Astrocyte (in vitro differentiated cells and primary cell): ENCODE measurements at regions not wholly inside any gene's neighbourhood (a gene's known extent, or its start where the extent isn't known, plus 50 kb on each side); places are given as distances from the start of the nearest gene placed in this dataset.

Experiments used
- DNase-seq: peaks from one replicate; pipeline ENCODE4 v3.0.0-alpha.2; 2010; ENCODE audit warnings: low read depth
- FAIRE-seq: peaks from 2 replicates; lab custom pipeline; 2011; peaks lifted over from hg19 to GRCh38; lab: Jason Lieb, UNC
- H2AFZ ChIP-seq: 2 replicates; pipeline ENCODE4 v1.6.0; 2012; ENCODE audit warnings: low read depth, low read length, inconsistent platforms
- H3K27ac ChIP-seq: 2 replicates; pipeline ENCODE4 v1.5.1; 2011; ENCODE audit warnings: low read depth, low read length, inconsistent platforms
- H3K27me3 ChIP-seq: 2 replicates; pipeline ENCODE4 v1.6.0; 2011; ENCODE audit warnings: low read length, inconsistent platforms; ENCODE audit not compliant: insufficient read depth
- H3K36me3 ChIP-seq: 2 replicates; pipeline ENCODE4 v1.5.1; 2011; ENCODE audit warnings: low read length, inconsistent platforms; ENCODE audit not compliant: insufficient read depth
- H3K4me1 ChIP-seq: 2 replicates; pipeline ENCODE4 v1.5.1; 2011; ENCODE audit warnings: low read length, inconsistent platforms; ENCODE audit not compliant: insufficient read depth
- H3K4me2 ChIP-seq: 2 replicates; pipeline ENCODE4 v1.6.0; 2012; ENCODE audit warnings: low read length, inconsistent platforms
- H3K4me3 ChIP-seq: 2 replicates; pipeline ENCODE4 v1.5.1; 2011; ENCODE audit warnings: low read depth, mild to moderate bottlenecking, low read length, inconsistent platforms; ENCODE audit not compliant: insufficient read depth
- H3K79me2 ChIP-seq: 2 replicates; pipeline ENCODE4 v1.6.0; 2012; ENCODE audit warnings: mild to moderate bottlenecking, low read length, inconsistent platforms; ENCODE audit not compliant: insufficient read depth
- H3K9ac ChIP-seq: 2 replicates; pipeline ENCODE4 v1.6.0; 2012; ENCODE audit warnings: mild to moderate bottlenecking, low read length, inconsistent platforms
- H3K9me3 ChIP-seq: 2 replicates; pipeline ENCODE4 v1.5.1; 2012; ENCODE audit warnings: low read depth, mild to moderate bottlenecking, low read length, inconsistent platforms; ENCODE audit not compliant: insufficient read depth
- H4K20me1 ChIP-seq: 2 replicates; pipeline ENCODE4 v1.6.0; 2012; ENCODE audit warnings: low read length, inconsistent platforms; ENCODE audit not compliant: insufficient read depth
- H3K27ac Mint-ChIP-seq: one replicate; pipeline ENCODE4 v1.8.0; 2021; ENCODE audit warnings: mild to moderate bottlenecking, mixed read lengths; ENCODE audit not compliant: unreplicated experiment
- H3K27me3 Mint-ChIP-seq: one replicate; pipeline ENCODE4 v1.8.0; 2021; ENCODE audit warnings: low read depth, mixed read lengths; ENCODE audit not compliant: unreplicated experiment
- H3K36me3 Mint-ChIP-seq: one replicate; pipeline ENCODE4 v1.8.0; 2021; ENCODE audit warnings: low read depth, mixed read lengths; ENCODE audit not compliant: unreplicated experiment
- H3K4me1 Mint-ChIP-seq: one replicate; pipeline ENCODE4 v1.8.0; 2021; ENCODE audit warnings: low read depth, mixed read lengths; ENCODE audit not compliant: unreplicated experiment
- H3K4me3 Mint-ChIP-seq: one replicate; pipeline ENCODE4 v1.8.0; 2021; ENCODE audit warnings: mild to moderate bottlenecking, moderate library complexity, mixed read lengths; ENCODE audit not compliant: unreplicated experiment
- H3K9me3 Mint-ChIP-seq: one replicate; pipeline ENCODE4 v1.8.0; 2021; ENCODE audit warnings: mild to moderate bottlenecking, mixed read lengths; ENCODE audit not compliant: unreplicated experiment
- CTCF ChIP-seq: IDR thresholded peaks from 2 replicates; pipeline ENCODE4 v1.5.1; 2011; ENCODE audit warnings: low read depth, mild to moderate bottlenecking, inconsistent platforms, low read length, moderate library complexity; ENCODE audit not compliant: insufficient read depth
- EZH2 ChIP-seq: IDR thresholded peaks from 2 replicates; pipeline ENCODE4 v1.6.1; 2012; ENCODE audit warnings: mild to moderate bottlenecking, low read length, inconsistent platforms; ENCODE audit not compliant: insufficient read depth

- Mint-ChIP-seq H3K4me1 (peaks cover 53% of the 10 kb centered on the region), H3K9me3 (no peaks in the 10 kb centered on the region), H3K27me3 (no peaks in the 10 kb centered on the region), H3K4me3 (no peak overlapping the region), H3K36me3 (no peaks in the 10 kb centered on the region), H3K27ac (peak overlapping the region; percentile 88)
- Histone ChIP-seq H3K9me3 (no peaks in the 10 kb centered on the region), H3K79me2 (no peaks in the 10 kb centered on the region), H4K20me1 (no peaks in the 10 kb centered on the region), H3K4me1 (peaks cover 16% of the 10 kb centered on the region), H3K9ac (peak overlapping the region; percentile 52), H3K4me2 (peak overlapping the region; percentile 1), H2AFZ (no peak overlapping the region), H3K36me3 (no peaks in the 10 kb centered on the region), H3K27me3 (no peaks in the 10 kb centered on the region), H3K27ac (peak overlapping the region; percentile 69), H3K4me3 (no peak overlapping the region)
- peak; percentile 91 for DNase-seq
- TF ChIP-seq EZH2 (no peak), CTCF (no peak)
- FAIRE-seq, result no peak
These were observed 155.7 kb upstream of the PAPPA start for GRCh38 chr9:115997923-115998322.

DNA sequence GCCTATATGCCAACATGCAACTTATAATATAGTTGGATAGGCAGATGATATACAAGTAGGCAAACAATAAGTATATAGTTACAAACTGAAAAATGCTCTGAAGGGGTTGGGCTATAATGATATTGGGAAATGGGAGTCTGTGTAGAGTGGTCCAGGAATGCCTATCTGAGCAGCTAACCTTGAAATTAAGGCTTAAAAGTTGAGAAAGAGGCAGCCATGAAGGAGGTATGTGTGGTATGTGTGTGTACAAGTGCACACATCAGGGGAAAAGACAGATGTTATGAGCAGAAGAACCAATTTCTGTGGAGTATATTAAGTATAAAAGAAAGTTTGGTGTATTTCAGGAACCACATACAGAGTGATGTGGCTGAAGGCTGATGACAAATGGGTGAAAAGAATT, 154.9 kb upstream of the PAPPA start:
- H3K4me1 Mint-ChIP-seq, result peaks cover 50% of the 10 kb centered on the region
- no peaks in the 10 kb centered on the region for H3K36me3 ChIP-seq
- no peaks in the 10 kb centered on the region for H3K36me3 Mint-ChIP-seq
- no peaks in the 10 kb centered on the region for H3K27me3 Mint-ChIP-seq
- H3K9me3 ChIP-seq, result no peaks in the 10 kb centered on the region
- TF ChIP-seq CTCF, result no peak
- no peak for TF ChIP-seq EZH2
- no peaks in the 10 kb centered on the region for H3K79me2 ChIP-seq
- peak; percentile 24 for DNase-seq
- H2AFZ ChIP-seq, result no peak overlapping the region
- H4K20me1 ChIP-seq, result no peaks in the 10 kb centered on the region
- no peak overlapping the region for H3K4me2 ChIP-seq
- no peak overlapping the region for H3K4me3 Mint-ChIP-seq
- H3K27ac Mint-ChIP-seq, result peak overlapping the region; percentile 48
- H3K4me1 ChIP-seq, result peaks cover 15% of the 10 kb centered on the region
- H3K27me3 ChIP-seq, result no peaks in the 10 kb centered on the region
- no peak overlapping the region for H3K9ac ChIP-seq
- FAIRE-seq, result peak; percentile 13
- H3K9me3 Mint-ChIP-seq, result no peaks in the 10 kb centered on the region
- H3K27ac ChIP-seq, result peak overlapping the region; percentile 69
- H3K4me3 ChIP-seq, result no peak overlapping the region

DNA sequence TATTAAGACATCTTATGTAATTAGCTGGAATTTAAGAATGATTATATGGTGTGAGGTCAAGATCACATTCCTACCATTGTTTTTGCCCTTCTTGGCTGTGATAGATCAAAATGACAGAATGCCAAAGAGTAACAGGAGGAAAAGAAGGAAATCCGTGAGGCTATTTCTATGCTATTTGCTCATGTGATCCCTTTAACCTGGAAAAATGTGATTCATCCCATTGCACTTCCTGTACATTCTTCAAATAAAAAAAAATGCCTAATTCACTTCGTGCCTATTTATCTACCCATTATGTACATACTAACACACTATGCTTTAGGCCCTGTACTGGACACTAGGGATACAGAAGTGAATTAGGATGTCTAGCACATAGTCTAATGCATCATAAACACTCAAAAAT, 154.1 kb upstream of the PAPPA start:
- Histone ChIP-seq H3K79me2 (no peaks in the 10 kb centered on the region), H3K36me3 (no peaks in the 10 kb centered on the region), H3K9me3 (no peaks in the 10 kb centered on the region), H4K20me1 (no peaks in the 10 kb centered on the region), H3K4me2 (no peak overlapping the region), H3K9ac (no peak overlapping the region), H3K27me3 (no peaks in the 10 kb centered on the region), H3K27ac (peak overlapping the region; percentile 41), H3K4me1 (peaks cover 15% of the 10 kb centered on the region), H3K4me3 (no peak overlapping the region), H2AFZ (no peak overlapping the region)
- H3K27me3 Mint-ChIP-seq, result no peaks in the 10 kb centered on the region
- H3K4me3 Mint-ChIP-seq, result peak overlapping the region; percentile 11
- DNase-seq (peak; percentile 73), FAIRE-seq (peak; percentile 90)
- no peak for TF ChIP-seq EZH2
- TF ChIP-seq CTCF, result no peak
- H3K9me3 Mint-ChIP-seq, result no peaks in the 10 kb centered on the region
- H3K27ac Mint-ChIP-seq, result no peak overlapping the region
- peaks cover 48% of the 10 kb centered on the region for H3K4me1 Mint-ChIP-seq
- H3K36me3 Mint-ChIP-seq, result no peaks in the 10 kb centered on the region
